Adrenal gland (tissue), 5 donors: ENCODE measurements at regions not wholly inside any gene's neighbourhood (a gene's known extent, or its start where the extent isn't known, plus 50 kb on each side); places are given as distances from the start of the nearest gene placed in this dataset.

ENCODE experiments used
- CTCF ChIP-seq, 6 experiments: fragments of 450-650 bp in 4 of 6; fragments of 200-600 bp in 2 of 6; sonication (generic) in 1 of 6; IDR thresholded peaks; 1 replicate in 5 of 6; 2 replicates in 1 of 6; pipeline versions ENCODE4 v1.5.1 to v1.8.0; 2016 to 2021; ENCODE audit warnings: antibody characterized with exemption in 6 of 6, mild to moderate bottlenecking in 2 of 6, moderate library complexity in 1 of 6
- POLR2A ChIP-seq, 2 donors: fragments of 450-650 bp; IDR thresholded peaks; one replicate each; pipeline ENCODE4 v1.6.1; 2017; ENCODE audit warnings: antibody characterized with exemption in 2 of 2, mild to moderate bottlenecking in 2 of 2, moderate library complexity in 1 of 2
- donor health status: DM: no; HTN: no; CAD: no.

DNA sequence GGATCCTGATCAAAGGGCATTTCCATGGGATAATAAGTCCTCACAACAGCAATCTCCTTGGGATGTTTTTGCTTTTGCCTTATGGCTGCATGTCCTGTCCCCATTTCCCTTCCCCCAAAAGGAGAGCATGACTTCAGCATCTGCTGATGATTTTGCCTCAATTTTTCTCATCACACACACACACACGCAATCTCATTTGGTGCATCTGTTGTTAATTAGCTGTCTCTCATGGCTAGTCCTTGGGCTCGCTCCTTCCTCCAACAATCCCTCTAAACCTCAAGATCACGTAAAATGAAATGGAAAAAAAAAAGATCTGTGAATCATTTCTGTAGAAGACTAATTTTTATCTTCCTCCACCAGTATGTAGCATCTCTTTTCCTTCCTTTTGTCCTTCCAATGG lies 153.6 kb downstream of the RBMX2 start:
- TF ChIP-seq POLR2A (IDR thresholded peaks at IDR 0.05): no peak
- TF ChIP-seq CTCF (IDR thresholded peaks at IDR 0.05): no peak
